IPS DF 4.7 (cell line): ENCODE measurements at regions not wholly inside any gene's neighbourhood (a gene's known extent, or its start where the extent isn't known, plus 50 kb on each side); places are given as distances from the start of the nearest gene placed in this dataset.
"Not testable (repeated sequence)": the region's sequence is repeated elsewhere in the genome, so short reads cannot be mapped to it uniquely, and the experiment has no call there.

Source experiments
- DNase-seq: peaks from one replicate; pipeline ENCODE4 v3.0.0-alpha.2; 2013; ENCODE audit warnings: low spot score; ENCODE audit errors: extremely low read depth

DNA sequence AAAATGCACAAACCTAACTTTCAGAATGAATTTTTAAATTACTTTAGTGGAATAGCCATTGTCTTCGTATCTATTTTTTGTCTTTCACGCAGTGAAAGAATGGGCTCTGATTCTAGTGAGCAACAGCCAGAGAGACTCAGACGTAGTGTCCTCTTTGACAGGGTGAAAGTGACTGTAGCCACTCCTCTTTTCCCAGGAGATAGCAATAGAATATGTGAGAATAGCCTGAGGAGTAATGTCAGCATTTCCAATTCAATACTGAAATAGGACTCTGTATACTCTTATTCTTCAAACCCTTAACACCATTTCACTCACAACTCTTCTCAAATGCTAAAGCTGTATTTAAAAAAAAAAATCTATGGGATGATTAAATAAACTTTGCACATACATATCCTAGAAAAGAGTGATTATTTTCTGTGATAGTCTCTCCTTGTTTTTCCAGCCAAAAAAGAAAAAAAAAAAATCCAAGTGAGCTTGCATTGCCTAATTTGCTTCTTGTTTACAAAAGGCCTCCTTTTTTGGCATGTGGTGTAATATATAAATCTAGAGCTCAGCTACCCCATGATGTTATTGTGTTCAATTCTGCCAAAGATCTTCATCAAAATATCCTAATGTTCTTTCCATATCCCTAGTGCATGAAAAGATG lies 626.1 kb upstream of the SLITRK6 start:
- no peak for DNase-seq

DNA sequence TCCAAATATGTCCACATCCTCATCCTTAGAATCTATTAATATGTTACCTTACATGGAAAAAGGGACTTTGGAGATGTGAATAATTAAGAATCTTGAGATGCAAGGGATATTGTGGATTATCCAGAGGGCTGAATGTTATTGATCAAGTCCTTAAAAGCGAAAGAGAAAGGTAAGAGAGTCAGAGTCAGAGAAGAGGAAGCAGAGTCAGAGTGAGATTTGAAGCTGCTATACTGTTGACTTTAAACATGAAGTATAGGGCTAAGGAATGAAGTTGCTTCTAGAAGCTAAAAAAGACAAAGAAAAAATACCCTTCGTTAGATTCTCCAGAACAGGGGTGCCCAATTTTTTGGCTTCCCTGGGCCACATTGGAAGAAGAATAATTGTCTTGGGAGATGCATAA lies 627.2 kb upstream of the SLITRK6 start:
- DNase-seq, result no peak

DNA sequence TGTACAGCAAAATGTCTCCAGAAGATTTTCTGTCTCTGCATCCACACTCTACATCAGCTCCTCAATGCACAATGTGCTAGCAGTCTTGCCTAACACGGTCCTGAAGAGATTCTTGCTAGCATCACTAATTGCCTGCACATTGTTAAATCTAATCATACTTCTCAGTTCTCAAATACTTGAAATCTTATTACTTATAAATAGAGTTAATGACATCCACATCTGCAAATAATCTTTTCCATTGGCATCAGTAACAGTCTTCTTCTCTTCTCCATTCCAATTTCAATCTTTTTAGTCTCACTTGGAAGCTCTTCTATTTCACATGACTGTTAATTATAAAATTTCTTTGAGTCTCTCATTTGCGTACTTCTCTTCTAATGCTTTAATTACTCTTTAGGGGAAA lies 630.5 kb upstream of the SLITRK6 start:
- no peak for DNase-seq

DNA sequence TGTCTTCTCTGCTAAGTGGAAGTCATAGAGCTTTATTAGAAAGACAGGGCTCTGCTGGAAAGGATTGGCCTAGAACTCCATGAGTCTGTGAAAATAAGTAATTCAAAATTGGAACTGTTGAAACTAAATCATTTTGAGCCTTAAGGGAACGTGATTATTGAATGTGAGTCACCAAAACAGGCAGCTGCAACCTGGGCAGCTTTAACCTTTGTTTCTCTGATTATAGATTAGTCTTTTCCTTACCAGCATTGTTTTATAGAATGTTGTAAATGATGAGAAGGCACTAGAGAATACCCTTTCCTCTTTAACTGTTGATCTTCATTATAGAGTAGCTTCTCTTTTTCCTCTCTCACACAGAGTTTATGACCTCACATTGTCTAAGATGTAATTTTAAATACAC lies 638.8 kb upstream of the SLITRK6 start:
- no peak for DNase-seq

DNA sequence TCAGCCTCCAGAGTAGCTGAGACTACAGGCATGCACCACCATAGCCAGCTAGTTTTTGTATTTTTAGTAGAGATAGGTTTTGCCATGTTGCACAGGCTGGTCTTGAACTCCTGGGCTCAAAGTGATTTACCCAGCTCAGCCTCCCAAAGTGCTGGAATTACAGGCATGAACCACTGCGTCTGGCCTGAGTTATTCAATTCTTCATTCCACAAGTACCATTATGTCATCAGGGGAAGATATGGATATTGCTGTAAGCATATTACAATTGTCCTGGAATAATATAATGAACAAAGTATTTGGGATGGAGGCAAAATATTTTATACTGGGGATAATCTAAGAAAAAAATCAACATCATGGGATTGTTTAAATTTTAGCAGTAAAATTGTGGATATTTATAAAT lies 646.0 kb upstream of the SLITRK6 start:
- no peak for DNase-seq

DNA sequence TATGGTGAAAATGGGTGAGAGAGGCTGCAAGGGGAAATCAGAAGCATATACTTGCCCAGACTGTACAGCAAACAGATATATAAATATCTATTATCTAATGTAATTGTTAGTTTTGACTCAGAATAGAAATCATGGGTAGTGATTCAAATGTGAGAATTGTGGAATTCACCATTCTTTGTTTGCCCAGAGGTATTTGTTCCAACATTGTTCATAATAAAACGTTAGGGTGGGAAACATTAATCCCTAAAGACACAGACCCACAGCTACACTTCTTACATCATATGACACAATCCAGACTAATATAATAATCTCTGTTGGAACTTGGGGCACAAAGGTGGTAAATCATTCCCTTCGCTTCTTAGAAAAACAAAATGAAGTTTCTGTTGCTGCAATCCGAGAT lies 646.5 kb upstream of the SLITRK6 start:
- DNase-seq, result no peak

DNA sequence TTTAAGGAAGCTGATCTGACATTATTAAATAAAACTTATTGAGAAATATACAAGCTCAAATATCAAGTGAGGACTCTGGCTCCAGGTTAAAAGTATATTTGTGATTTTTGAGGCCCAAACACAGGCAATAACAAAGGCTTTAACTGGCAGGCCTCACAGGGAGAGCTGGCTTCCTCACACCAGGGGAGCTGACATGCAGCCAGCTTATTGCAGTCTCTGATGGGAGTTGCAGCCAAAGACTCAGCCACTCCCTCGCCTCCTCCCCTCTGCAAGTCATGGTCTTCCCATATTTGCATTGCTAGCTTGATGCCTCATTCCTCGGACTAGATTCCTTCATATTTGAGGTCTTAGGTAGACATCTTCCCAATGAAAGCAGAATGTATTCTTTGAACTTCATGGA lies 647.1 kb upstream of the SLITRK6 start:
- no peak for DNase-seq

DNA sequence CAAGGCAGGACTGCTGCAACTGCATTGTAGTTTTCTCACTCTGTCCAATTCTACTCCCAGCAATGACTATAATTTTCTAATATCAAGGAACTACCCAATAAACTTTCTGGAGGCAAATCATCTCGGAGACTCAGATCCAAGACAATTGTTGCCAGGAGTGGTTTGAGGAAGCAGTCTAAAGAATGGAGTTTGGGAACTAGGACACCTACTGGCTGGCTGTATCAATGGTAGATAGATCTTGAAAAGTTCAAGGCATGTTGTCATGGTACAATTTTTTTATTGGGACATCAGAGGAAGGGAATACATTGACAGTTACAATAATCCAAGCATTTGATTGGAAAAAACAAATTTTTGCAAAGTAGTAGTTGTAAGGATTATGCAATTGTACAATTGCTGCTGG lies 648.3 kb upstream of the SLITRK6 start:
- DNase-seq, result no peak

DNA sequence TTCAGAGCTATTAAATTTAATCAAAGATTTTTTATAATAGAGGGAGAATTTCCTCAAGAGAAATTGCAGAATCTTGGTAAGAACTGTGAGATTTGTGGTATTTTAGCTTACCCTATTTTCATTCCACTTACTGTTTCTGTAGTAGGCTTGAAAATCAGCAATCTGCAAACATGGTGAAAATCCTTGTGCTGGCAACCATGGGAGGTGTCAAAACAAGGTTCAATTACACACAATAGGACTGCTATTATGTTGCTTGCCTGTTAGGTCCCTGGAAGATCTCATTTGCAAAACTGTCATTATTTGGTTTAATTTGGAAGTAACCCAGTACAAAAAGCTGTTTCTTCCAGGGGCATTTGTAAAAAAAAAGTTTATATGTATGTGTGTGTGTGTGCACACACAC lies 662.8 kb upstream of the SLITRK6 start:
- DNase-seq, result no peak

DNA sequence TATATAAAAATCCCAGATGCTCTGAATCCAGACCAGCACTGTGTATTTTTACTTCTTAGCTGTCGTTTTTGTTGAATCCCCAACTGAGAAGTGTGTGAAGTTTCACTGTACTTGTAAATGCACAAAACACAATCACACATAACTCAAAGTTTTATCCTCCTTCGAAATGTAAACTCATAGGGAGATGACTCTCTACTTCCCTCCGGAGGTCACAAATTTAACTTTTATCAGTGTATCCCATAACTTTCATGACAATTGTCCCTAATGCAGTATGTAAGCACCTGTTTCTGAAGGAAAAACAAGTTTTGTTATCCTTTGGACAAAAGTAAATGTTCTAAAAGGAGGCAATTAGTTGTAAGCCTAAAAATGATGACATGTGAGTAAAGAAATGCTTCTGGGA lies 665.0 kb upstream of the SLITRK6 start:
- no peak for DNase-seq

DNA sequence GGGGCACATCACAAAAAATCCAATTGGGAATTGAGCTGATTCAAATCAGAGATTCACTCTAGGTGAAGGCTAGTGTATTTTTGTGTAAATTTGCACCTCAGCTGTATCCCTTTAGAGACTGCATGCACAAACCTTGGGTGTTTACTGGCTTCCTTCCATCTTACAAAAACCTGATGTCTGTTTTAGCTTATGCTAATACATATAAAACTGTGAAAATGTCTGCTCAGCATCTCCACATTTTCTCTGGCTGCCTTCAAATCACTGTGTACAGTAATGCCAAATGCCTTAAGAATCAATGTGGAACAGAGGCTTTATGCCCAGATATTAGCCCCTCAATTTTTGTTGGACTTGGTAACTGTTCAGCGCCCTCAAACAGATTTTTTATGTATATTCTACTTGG lies 675.8 kb upstream of the SLITRK6 start:
- DNase-seq, result no peak

DNA sequence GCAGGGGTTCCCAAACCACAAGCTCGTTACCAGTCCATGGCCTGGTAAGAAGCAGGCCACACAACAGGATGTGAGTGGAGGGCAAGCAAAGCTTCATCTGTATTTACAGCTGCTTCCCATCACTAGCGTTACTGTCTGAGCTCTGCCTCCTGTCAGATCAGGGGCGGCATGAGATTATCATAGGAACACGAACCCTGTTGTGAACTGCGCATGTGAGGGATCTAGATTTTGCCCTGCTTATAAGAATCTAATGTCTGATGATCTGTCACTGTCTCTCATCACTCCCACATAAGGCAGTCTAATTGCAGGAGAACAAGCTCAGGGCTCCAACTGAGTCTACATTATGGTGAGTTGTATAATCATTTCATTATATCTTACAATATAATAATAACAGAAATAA lies 677.4 kb upstream of the SLITRK6 start:
- no peak for DNase-seq

DNA sequence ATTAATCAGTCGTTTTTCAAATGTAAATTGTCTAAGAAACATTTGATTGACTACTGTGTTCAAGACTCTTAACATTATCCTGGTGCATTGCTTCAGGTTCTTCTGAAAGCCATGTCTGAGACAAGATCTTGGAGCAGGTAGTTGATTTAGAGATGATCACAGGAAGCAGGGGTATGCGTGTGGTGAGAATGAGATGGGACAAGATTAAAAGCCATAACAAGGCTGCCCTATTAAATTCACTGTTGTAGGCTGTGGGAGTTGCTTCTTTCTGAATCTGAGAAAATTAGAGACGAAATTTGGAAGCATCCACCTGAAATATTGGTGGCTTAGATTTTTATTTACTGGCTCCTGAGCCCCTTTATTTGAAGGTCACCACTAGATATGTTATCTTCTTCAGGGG lies 687.4 kb upstream of the SLITRK6 start:
- no peak for DNase-seq

DNA sequence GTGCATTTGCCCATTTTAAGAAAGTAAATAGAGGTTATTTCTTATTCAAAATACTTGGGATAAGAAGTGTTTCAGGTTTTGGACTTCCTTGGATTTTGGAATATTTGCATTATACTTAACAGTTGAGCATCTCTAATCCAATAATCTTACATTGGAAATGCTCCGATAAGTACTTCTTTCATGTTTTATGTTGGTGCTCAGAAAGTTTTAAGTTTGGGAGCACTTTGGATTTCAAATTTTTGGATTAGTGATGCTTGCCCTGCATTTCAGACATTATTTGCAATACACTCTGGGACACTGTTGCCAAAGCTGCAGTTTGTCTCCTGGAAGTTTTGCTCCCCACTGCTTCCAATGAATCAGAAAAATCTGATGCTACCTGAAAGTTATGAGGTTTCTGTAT lies 691.9 kb upstream of the SLITRK6 start:
- no peak for DNase-seq

DNA sequence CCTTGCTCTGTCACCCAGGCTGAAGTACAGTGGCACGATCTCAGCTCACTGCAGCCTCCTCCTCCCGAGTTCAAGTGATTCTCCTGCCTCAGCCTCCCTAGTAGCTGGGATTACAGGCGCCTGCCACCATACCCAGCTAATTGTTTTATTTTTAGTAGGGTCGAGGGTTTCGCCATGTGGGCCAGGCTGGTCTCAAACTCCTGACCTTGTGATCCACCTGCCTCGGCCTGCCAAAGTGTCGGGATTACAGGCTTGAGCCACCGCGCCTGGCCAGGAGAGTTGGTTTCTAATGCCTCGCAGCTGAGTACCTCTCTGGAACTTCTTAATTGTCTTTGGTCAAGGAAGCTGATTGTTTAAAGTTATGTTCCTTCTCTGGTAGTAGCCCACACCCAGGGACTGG lies 702.7 kb upstream of the SLITRK6 start:
- not testable (repeated sequence) for DNase-seq

DNA sequence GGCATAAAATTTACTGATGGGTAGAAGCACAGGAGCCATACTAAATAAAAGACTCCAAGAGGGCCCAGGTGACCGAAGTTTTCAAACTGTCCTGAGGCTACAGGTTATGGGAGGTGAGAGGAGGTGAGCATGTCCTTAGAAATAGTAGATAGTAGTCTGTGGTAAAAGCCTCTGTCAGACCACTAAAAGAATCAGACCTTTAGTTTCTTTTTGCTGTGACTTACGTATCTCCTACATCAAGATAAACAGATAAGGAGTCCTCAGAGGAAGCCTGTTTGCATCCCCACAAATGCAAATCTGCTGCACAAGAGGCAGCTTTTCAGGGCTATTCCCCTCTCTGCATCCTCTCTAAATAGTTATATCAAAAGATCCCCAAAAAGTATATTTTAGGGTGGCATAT lies 711.6 kb upstream of the SLITRK6 start:
- DNase-seq, result no peak

DNA sequence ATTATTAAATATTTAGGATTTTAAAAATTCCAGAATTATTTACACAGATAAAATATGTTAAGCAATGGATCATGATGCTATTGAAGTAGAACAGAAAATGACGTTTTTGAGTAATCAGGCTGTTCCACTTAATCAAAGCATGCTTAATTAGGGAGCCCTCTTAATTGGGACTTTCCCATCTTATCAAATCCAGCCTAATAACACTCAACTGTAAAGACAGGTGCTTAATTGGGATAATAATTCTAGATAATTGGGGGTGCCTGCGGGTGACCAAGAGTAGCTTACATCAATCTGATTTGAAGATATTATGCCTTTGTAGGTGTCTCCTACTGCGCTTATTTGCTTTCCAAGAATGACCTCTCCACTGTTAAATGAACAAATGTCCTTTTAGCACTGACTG lies 742.2 kb upstream of the SLITRK6 start:
- no peak for DNase-seq

DNA sequence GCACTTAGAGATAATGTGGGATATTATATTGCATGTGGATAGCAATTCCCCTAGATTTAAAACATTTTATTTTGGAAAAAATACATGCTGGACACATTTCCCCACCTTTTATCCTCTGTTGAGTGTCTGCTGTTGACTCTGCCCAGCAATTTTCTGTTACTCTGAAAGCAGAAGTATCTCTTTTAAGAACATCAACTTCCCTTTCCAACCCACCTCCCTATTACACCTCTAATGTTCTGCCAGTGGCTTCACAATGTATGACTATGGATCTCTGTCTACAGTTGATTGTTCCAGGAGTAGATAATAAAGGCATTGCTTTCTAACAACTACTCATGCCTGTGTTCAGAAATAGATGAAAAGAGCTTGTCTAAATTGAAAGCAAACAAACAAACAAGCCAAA lies 754.8 kb upstream of the SLITRK6 start:
- DNase-seq, result no peak

DNA sequence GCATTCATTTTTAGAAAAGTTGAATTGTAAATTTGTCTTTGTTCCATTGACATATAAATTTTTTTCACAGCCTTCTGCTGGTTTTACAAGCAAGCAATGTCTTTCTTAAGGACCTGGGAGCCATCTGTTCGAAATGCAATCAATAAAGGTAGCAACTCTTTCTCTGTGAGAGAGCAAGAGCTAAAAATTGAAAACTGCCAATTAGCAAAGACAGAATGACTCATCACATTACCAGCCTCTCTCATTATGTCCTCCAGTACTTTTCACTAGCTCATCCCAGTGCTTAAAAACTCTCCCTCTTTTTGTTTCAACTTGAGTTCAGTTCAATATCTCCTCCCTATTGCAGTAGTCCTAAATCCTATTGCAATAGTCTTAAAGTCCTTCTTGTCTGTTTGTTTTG lies 760.7 kb upstream of the SLITRK6 start:
- DNase-seq, result no peak

DNA sequence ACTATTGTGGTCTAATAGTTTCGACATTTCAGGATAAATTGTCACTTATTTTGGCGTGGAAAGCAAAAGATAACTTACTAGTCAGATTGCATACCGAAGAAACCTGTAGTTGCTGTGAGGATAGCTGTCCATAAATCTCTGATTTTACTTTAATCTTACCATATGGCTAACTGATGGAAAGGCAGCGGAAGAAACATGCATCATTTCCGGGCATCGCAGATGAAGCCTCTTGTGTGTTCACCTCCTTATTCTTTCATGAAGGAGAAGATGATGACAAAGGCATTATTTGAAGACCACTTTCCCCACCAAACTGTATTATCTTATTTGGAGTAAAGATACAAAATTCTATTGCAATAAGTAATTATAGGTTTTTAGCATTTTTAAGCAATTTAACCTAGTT lies 763.6 kb upstream of the SLITRK6 start:
- no peak for DNase-seq

DNA sequence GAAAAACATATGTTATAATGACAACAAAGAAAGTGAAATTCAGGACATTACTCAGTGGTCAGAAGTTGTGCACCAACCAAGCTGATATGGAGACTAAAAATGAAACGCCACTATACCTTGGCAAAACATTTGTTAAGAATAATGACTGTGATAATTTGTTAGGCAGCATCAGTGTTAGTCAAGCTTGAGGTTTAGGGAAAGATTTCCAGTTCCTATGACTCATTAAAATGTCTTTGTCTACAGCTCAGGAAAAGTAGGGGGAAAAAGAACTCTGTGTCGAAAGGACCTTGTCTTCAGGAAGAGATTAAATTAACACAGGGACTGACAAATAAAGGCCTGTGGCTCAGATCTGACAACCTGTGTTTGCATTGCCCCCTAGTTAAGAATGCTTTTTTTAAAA lies 764.1 kb upstream of the SLITRK6 start:
- no peak for DNase-seq

DNA sequence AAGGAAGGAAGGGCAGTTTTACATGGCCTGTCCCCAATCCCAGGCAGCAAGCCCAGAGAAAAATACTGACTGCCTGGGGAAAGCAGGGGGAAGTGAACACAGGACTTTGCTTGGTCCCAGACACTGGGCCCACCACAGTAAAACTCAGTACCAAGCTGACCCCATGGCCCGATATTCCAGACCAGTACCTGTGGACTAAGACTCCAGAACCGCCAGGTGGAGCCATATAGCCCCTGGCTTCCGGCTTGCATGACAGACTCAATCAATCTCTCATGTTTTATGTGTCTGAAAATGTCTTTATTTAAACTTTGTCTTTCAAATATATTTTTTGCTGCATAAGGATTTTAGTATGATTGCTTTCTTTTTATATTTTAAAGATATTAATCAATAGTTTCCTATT lies 767.9 kb upstream of the SLITRK6 start:
- DNase-seq, result no peak

DNA sequence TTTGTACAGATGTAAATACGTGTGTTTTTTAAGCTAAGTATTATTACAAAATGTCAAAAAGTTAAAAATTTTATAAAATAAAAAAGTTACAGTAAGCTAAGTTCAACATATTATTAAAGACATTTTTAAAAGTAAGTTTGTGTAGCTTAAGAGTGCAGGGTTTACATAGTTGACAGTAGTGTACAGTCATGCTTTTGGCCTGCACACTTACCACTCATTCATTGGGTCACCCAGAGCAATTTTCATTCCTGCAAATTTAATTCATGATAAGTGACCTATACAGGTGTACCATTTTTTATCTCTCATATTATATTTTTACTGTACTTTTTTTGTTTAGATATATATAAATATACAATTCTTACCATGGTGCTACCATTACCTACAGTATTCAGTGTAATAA lies 769.9 kb upstream of the SLITRK6 start:
- no peak for DNase-seq

DNA sequence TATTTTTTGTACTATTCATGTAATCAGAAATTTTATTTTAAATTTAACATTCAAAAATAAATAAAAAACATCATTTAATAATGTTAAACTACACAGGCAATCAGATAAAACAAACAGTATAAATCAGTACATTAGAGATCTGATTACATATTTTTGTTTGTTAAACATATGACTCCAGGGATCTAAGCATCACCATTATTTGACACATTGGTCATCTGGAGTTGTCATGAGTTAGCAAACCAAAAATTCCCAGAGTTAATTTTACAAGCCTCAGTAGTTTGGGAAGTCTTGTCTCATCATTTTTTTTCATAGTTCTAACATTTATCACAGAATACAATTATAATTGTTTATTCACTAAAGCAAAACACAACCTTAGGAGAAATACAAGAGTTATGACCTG lies 770.8 kb upstream of the SLITRK6 start:
- DNase-seq, result no peak
